ENCODE measurements at regions not wholly inside any gene's neighbourhood (a gene's known extent, or its start where the extent isn't known, plus 50 kb on each side); places are given as distances from the start of the nearest gene placed in this dataset.

DNA sequence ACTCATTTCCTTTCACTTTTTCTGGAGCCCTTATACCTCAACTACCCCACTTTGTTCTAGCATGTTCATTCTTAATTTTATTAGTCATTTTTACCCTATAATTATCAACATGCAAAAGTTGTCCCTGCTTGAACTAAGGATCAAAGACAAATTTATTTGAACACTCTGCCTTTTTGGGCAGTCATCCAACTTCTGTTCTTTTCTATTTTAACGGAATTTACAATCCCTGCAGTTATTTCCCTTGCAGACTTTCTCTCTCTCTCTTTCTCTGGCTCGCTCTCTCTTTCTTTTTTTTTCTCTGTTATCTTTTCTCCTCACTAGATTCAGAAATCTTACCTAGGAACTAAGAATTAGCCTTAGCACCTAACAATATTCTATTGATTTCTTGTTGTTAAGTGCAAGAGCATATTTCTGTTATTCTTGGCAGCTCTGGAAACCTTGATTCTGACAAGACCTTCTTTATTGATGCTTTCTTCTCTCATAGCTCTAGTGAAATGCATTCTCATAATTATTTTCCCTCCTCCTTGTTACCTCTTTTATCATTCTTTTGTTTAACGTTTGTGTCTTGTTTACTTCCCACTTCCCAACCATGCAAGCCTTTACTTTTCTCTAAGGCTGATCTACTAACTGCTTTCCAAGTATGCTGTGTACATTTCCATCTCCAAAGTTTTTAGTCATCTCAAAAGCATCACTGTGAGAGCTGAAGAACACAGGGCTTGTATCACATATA lies 951.6 kb downstream of the DIPK2A start (continued):
- TF ChIP-seq, protein P1, sequence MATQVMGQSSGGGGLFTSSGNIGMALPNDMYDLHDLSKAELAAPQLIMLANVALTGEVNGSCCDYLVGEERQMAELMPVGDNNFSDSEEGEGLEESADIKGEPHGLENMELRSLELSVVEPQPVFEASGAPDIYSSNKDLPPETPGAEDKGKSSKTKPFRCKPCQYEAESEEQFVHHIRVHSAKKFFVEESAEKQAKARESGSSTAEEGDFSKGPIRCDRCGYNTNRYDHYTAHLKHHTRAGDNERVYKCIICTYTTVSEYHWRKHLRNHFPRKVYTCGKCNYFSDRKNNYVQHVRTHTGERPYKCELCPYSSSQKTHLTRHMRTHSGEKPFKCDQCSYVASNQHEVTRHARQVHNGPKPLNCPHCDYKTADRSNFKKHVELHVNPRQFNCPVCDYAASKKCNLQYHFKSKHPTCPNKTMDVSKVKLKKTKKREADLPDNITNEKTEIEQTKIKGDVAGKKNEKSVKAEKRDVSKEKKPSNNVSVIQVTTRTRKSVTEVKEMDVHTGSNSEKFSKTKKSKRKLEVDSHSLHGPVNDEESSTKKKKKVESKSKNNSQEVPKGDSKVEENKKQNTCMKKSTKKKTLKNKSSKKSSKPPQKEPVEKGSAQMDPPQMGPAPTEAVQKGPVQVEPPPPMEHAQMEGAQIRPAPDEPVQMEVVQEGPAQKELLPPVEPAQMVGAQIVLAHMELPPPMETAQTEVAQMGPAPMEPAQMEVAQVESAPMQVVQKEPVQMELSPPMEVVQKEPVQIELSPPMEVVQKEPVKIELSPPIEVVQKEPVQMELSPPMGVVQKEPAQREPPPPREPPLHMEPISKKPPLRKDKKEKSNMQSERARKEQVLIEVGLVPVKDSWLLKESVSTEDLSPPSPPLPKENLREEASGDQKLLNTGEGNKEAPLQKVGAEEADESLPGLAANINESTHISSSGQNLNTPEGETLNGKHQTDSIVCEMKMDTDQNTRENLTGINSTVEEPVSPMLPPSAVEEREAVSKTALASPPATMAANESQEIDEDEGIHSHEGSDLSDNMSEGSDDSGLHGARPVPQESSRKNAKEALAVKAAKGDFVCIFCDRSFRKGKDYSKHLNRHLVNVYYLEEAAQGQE (IDR thresholded peaks at IDR 0.05), result no peak
- no peak for TF ChIP-seq GABPA (IDR thresholded peaks at IDR 0.05 in 1 of 2, conservative IDR thresholded peaks at IDR 0.05 in 1 of 2)

DNA sequence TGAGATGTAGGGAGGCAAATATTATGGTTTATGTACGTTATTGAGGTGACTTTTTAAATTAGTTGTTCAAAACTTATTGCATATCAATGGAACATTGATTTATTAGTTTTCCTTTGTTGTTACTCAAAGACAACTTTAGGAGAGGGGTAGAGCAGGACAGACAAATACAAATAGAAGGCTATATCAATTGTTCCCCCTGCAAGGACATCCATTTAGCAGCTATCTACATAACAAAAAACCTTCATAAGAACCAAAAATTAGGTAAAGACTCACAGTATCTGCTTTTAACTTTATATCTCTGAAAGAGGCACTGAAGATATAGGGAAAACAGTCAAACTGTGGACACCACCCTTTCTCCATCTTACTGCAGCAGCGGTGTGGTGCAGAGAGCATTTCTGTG lies 958.8 kb downstream of the DIPK2A start:
- Histone ChIP-seq H3K27me3 (ENCODE audit: control insufficient read depth in 4 of 4, insufficient read depth in 4 of 4, low read length in 3 of 4) (no peaks in the 10 kb centered on the region), H3K27ac (ENCODE audit: low read depth in 1 of 2, low read length in 2 of 2) (no peak overlapping the region), H3K4me3 (ENCODE audit: low read depth in 1 of 3, low read length in 3 of 3) (no peak overlapping the region), H3K36me3 (ENCODE audit: control insufficient read depth in 4 of 4, insufficient read depth in 3 of 4, low read depth in 1 of 4, low read length in 3 of 4) (peaks cover 0 to 2% (median 0%) of the 10 kb centered on the region in 4 donors), H3K9ac (ENCODE audit: low read depth in 1 of 2, low read length in 2 of 2) (no peak overlapping the region), H3K4me1 (ENCODE audit: control insufficient read depth in 4 of 4, insufficient read depth in 4 of 4, low read length in 3 of 4) (no peaks in the 10 kb centered on the region), H3K9me3 (ENCODE audit: control insufficient read depth in 4 of 4, low read length in 3 of 4) (peaks cover 0 to 2% (median 0%) of the 10 kb centered on the region in 4 donors)
- WGBS, result 91% methylated on average over 2 of the region's 2 CpGs
- TF ChIP-seq SP1 (IDR thresholded peaks at IDR 0.05) (no peak), JUND (IDR thresholded peaks at IDR 0.05) (no peak), EGR1 (IDR thresholded peaks at IDR 0.05; ENCODE audit: low read depth in 2 of 2) (no peak), NR2F2 (IDR thresholded peaks at IDR 0.05) (no peak), RAD21 (IDR thresholded peaks at IDR 0.05) (no peak), TAF1 (conservative IDR thresholded peaks at IDR 0.05) (no peak), YY1 (IDR thresholded peaks at IDR 0.05) (no peak), HNF4G (IDR thresholded peaks at IDR 0.05) (no peak)
- TF ChIP-seq, protein P2, sequence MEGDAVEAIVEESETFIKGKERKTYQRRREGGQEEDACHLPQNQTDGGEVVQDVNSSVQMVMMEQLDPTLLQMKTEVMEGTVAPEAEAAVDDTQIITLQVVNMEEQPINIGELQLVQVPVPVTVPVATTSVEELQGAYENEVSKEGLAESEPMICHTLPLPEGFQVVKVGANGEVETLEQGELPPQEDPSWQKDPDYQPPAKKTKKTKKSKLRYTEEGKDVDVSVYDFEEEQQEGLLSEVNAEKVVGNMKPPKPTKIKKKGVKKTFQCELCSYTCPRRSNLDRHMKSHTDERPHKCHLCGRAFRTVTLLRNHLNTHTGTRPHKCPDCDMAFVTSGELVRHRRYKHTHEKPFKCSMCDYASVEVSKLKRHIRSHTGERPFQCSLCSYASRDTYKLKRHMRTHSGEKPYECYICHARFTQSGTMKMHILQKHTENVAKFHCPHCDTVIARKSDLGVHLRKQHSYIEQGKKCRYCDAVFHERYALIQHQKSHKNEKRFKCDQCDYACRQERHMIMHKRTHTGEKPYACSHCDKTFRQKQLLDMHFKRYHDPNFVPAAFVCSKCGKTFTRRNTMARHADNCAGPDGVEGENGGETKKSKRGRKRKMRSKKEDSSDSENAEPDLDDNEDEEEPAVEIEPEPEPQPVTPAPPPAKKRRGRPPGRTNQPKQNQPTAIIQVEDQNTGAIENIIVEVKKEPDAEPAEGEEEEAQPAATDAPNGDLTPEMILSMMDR (IDR thresholded peaks at IDR 0.05; ENCODE audit: low read depth, low read length, missing input control), result no peak
- TF ChIP-seq, protein P1 (IDR thresholded peaks at IDR 0.05), result no peak
- DNase-seq (ENCODE audit: low spot score), result no peak
